ENCODE measurements at regions not wholly inside any gene's neighbourhood (a gene's known extent, or its start where the extent isn't known, plus 50 kb on each side); places are given as distances from the start of the nearest gene placed in this dataset.

DNA sequence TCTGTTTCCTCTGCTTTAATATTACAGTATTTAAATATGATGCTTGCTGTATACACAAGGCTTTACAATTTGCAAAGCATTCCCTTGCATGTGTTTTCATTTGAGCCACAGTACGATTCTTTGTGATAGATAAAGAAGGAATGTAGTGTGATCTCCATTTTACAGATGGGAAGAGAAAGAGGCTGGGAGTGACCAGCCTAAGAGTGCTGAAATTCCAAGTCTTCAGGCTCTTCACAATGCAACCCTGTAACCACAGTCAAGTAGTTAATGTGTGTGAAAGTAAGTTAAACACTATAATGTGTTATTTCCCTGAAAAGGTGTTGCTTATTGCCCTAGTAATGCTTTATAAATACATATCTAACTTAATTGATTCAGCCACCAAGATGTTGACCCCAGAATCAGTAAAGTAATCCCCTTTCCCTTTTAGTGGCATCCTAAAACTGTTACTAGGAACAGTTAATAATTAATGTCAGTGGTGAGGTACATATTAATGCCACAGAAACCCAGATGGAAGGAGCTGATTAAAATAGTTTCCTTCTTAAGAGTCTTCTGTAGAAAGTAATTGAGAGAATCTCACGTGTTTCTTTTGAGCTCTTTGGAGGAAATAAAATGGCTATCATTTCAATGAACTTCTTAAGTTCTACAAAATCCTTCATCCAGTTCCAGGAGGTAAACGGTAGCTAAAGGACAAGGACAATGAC is 110.4 kb downstream of the IL12A start:
- TF ChIP-seq CTCF (IDR thresholded peaks at IDR 0.05; ENCODE audit: insufficient read depth, low read depth, low read length) = no peak
- no peak for TF ChIP-seq EZH2 (IDR thresholded peaks at IDR 0.05; ENCODE audit: insufficient read depth, low read length)

Data from astrocyte (in vitro differentiated cells and primary cell).